GM13977 (cell line): ENCODE measurements at regions not wholly inside any gene's neighbourhood (a gene's known extent, or its start where the extent isn't known, plus 50 kb on each side); places are given as distances from the start of the nearest gene placed in this dataset.

Source experiments
- DNase-seq: peaks from one replicate; pipeline ENCODE4 v3.0.0; 2012; ENCODE audit warnings: low spot score
- CTCF ChIP-seq: IDR thresholded peaks from 2 replicates; pipeline ENCODE4 v1.5.1; 2012; ENCODE audit warnings: mild to moderate bottlenecking, control low read depth; ENCODE audit not compliant: insufficient read depth; ENCODE audit errors: extremely low read depth, missing control alignments
- in situ Hi-C: fragments of 300-500 bp; cut with MboI; formaldehyde crosslinking; loops from one replicate; pipeline ENCODE4 v1.12.0; 2022; ENCODE audit warnings: low sequenced_read_pairs, low pct_unique_long_range_greater_than_20kb, mixed read lengths, inconsistent platforms; ENCODE audit not compliant: unreplicated experiment

GRCh38 chr6:21965953-21966539, 330.8 kb downstream of the PRL start:
- DNase-seq: no peak
- TF ChIP-seq CTCF: no peak
- in situ Hi-C loops: no loop called here

DNA sequence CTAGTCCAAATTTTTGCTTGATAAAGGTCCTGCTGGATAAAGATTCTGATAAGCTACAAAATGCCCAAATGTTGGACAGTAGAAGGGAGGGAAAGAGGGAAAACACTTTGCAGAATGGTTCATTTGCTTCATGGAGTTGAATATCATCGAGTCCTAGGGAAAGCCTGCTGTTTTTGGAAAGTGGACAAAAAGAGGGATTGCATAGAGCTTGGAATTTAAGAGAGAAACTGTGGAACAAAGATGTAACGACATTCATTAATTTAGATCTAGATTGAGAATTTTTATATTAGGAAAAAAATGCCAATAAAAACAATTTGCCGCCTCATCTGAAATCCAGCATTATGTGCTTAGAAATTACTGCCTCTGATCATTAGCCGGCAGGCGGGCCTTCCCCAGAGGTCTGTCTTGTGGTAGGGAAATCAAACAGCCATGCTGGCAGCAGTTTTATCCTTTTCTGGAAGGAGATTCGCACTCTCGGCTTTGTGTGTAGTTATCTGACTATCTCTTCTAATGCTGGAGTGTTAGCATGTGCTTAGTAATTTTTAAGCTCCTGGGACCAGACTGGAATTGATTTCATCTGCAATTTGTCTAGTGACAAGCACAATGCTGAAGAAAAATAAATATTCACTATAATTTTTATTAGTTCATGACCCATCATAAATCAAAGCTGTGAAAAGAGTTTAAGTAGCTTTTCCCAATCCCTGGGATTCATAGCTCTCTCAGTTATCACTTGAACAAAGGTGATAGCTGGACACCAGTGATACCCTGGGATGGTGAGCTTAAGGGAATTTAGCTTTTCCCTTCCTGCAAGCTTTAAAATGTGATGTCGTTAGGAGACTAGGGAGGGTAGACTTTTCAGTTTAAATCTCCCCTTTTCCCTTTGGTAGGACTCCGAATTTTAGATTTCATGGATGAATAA, 329.5 kb downstream of the PRL start:
- in situ Hi-C loops: no loop called here
- DNase-seq: no peak
- TF ChIP-seq CTCF: no peak

- no peak for DNase-seq
- TF ChIP-seq CTCF: no peak
- in situ Hi-C loops: no loop called here
Measured at GRCh38 chr6:21968411-21968810, 328.4 kb downstream of the PRL start.

DNA sequence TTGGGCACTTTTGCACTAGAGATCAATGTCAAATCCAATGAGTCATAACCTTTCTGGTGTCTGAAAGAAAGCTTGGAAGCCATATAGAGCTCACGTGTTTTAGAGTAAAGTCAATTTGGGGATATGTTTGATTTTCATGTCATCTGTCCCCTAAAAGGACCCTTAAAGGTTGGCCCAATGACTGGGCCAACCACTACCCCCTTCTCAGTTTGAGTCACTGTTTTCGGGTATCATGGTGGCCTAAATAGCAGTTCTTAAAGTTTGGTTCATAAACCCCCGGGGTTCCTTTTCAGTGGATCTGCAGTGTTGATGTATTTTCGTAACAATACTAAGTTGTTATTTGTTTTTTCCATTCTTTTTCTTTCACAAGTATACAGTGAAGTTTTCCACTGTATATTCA, 327.6 kb downstream of the PRL start:
- in situ Hi-C loops: no loop called here
- TF ChIP-seq CTCF: no peak
- DNase-seq: no peak

GRCh38 chr6:21970569-21971300, 326.1 kb downstream of the PRL start:
- TF ChIP-seq CTCF: no peak
- no peak for DNase-seq
- in situ Hi-C loops: no loop called here

GRCh38 chr6:21971541-21971940, 325.3 kb downstream of the PRL start:
- DNase-seq: no peak
- no peak for TF ChIP-seq CTCF
- in situ Hi-C loops: no loop called here
